ENCODE measurements at regions not wholly inside any gene's neighbourhood (a gene's known extent, or its start where the extent isn't known, plus 50 kb on each side); places are given as distances from the start of the nearest gene placed in this dataset.

DNA sequence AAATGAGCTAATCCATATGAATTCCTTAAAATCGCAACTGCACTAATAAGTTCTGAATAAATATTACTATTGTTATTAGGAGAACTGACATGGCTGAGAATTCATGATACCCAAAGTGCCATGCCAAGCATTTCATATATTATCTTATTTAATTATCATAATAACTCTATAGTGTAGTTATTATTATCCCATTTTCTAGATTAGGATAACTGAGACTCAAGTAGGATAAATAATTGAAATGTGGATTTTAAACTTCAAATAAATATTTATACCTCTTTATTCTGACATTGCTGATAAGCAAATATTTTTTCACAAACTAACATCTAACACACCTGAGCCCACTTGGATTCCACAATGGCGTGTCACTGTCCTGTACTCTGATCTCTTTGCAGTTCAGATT is 492.7 kb downstream of the IRS1 start:
- Histone ChIP-seq H3K9ac (ENCODE audit: insufficient read depth, low read depth, low read length) (peak overlapping the region; percentile 30; the same call in 1 of the 2 replicates), H3K9me3 (ENCODE audit: low read length) (no peaks in the 10 kb centered on the region)
- BruUV-seq (replicated peaks) = no TSS peak
- TF ChIP-seq HNF4A (CRISPR knock-in tag; IDR thresholded peaks at IDR 0.05) = 0 out of 2 replicates have a peak, but pooled peaks have one; percentile 19
- TF ChIP-seq JUND (CRISPR knock-in tag; IDR thresholded peaks at IDR 0.05) = no peak
- no peak for TF ChIP-seq ZNF589 (CRISPR knock-in tag; conservative IDR thresholded peaks at IDR 0.05)
- no peak for TF ChIP-seq ZSCAN31 (CRISPR knock-in tag; IDR thresholded peaks at IDR 0.05; ENCODE audit: low read depth)
- TF ChIP-seq, protein P1, sequence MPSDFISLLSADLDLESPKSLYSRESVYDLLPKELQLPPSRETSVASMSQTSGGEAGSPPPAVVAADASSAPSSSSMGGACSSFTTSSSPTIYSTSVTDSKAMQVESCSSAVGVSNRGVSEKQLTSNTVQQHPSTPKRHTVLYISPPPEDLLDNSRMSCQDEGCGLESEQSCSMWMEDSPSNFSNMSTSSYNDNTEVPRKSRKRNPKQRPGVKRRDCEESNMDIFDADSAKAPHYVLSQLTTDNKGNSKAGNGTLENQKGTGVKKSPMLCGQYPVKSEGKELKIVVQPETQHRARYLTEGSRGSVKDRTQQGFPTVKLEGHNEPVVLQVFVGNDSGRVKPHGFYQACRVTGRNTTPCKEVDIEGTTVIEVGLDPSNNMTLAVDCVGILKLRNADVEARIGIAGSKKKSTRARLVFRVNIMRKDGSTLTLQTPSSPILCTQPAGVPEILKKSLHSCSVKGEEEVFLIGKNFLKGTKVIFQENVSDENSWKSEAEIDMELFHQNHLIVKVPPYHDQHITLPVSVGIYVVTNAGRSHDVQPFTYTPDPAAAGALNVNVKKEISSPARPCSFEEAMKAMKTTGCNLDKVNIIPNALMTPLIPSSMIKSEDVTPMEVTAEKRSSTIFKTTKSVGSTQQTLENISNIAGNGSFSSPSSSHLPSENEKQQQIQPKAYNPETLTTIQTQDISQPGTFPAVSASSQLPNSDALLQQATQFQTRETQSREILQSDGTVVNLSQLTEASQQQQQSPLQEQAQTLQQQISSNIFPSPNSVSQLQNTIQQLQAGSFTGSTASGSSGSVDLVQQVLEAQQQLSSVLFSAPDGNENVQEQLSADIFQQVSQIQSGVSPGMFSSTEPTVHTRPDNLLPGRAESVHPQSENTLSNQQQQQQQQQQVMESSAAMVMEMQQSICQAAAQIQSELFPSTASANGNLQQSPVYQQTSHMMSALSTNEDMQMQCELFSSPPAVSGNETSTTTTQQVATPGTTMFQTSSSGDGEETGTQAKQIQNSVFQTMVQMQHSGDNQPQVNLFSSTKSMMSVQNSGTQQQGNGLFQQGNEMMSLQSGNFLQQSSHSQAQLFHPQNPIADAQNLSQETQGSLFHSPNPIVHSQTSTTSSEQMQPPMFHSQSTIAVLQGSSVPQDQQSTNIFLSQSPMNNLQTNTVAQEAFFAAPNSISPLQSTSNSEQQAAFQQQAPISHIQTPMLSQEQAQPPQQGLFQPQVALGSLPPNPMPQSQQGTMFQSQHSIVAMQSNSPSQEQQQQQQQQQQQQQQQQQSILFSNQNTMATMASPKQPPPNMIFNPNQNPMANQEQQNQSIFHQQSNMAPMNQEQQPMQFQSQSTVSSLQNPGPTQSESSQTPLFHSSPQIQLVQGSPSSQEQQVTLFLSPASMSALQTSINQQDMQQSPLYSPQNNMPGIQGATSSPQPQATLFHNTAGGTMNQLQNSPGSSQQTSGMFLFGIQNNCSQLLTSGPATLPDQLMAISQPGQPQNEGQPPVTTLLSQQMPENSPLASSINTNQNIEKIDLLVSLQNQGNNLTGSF (CRISPR knock-in tag; IDR thresholded peaks at IDR 0.05) = no peak
- TF ChIP-seq TARDBP (CRISPR knock-in tag; IDR thresholded peaks at IDR 0.05) = no peak
- TF ChIP-seq, protein P2, sequence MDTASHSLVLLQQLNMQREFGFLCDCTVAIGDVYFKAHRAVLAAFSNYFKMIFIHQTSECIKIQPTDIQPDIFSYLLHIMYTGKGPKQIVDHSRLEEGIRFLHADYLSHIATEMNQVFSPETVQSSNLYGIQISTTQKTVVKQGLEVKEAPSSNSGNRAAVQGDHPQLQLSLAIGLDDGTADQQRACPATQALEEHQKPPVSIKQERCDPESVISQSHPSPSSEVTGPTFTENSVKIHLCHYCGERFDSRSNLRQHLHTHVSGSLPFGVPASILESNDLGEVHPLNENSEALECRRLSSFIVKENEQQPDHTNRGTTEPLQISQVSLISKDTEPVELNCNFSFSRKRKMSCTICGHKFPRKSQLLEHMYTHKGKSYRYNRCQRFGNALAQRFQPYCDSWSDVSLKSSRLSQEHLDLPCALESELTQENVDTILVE (CRISPR knock-in tag; IDR thresholded peaks at IDR 0.05) = no peak
- no peak for TF ChIP-seq NR2F1 (CRISPR knock-in tag; IDR thresholded peaks at IDR 0.05)
- TF ChIP-seq DZIP1 (CRISPR knock-in tag; IDR thresholded peaks at IDR 0.05) = no peak
- TF ChIP-seq TFDP2 (CRISPR knock-in tag; IDR thresholded peaks at IDR 0.05) = no peak
- peak; percentile 65; the same call in 1 of the 2 replicates for TF ChIP-seq FOSL2 (CRISPR knock-in tag; IDR thresholded peaks at IDR 0.05)
- TF ChIP-seq ZNF253 (CRISPR knock-in tag; IDR thresholded peaks at IDR 0.05; ENCODE audit: borderline replicate concordance) = no peak
- peak; percentile 81 for TF ChIP-seq ZNF629 (CRISPR knock-in tag; conservative IDR thresholded peaks at IDR 0.05)
- no peak for TF ChIP-seq ZNF180 (CRISPR knock-in tag; IDR thresholded peaks at IDR 0.05; ENCODE audit: borderline replicate concordance, low read depth)
- TF ChIP-seq ZNF501 (CRISPR knock-in tag; IDR thresholded peaks at IDR 0.05) = no peak

More for the DNA sequence above, 492.7 kb downstream of the IRS1 start:
- in situ Hi-C loops (cut with HindIII; ENCODE audit: extremely low pct_ligation_motif_present, low pct_unique_long_range_greater_than_20kb) (no loop called here), intact Hi-C loops (cut with micrococcal nuclease; ENCODE audit: unreplicated experiment) (loop anchor here (1.0 to 5.0 kb wide), 2 partner anchors 8 to 420 kb away; no protein-coding TSS in a partner anchor)
- FAIRE-seq = no peak
- Histone ChIP-seq H3K36me3 (replicated peaks in 1 of 2; ENCODE audit: control insufficient read depth in 1 of 2, insufficient read depth in 2 of 2, low read length in 2 of 2) (no peaks in the 10 kb centered on the region), H2AFZ (ENCODE audit: low read length) (peak overlapping the region; percentile 91), H3K27me3 (ENCODE audit: control insufficient read depth in 1 of 2, insufficient read depth in 2 of 2, low read length in 2 of 2) (no peaks in the 10 kb centered on the region), H3K4me2 (ENCODE audit: low read depth, low read length) (peak overlapping the region; percentile 57), H3K4me3 (replicated peaks in 1 of 3; ENCODE audit: insufficient read depth in 1 of 3, low read depth in 2 of 3, low read length in 3 of 3) (peak overlapping the region in 1 of 3 experiments; percentile 10; a peak in 1 of 6 replicates), H3K27ac (ENCODE audit: extremely low read length, insufficient read depth, low read length) (no peak overlapping the region), H3K4me1 (ENCODE audit: insufficient read depth, low read length) (peaks cover 11% of the 10 kb centered on the region), H3K79me2 (ENCODE audit: insufficient read depth, low read length) (no peaks in the 10 kb centered on the region), H4K20me1 (ENCODE audit: insufficient read depth, low read length) (no peaks in the 10 kb centered on the region)
- no peak for DNase-seq (ENCODE audit: low spot score)
- CTCF ChIA-PET (ENCODE audit: low intra/inter-chr PET ratio, low total read pairs) = no interaction called here
- POLR2A ChIA-PET = no interaction called here
- 58% methylated on average over 2 of the region's 2 CpGs for WGBS (ENCODE audit: low lambda C conversion rate)
- ATAC-seq = peak; percentile 27; the same call in 1 of the 3 replicates
